ENCODE measurements at regions not wholly inside any gene's neighbourhood (a gene's known extent, or its start where the extent isn't known, plus 50 kb on each side); places are given as distances from the start of the nearest gene placed in this dataset.
"Not testable (repeated sequence)": the region's sequence is repeated elsewhere in the genome, so short reads cannot be mapped to it uniquely, and the experiment has no call there.

DNA sequence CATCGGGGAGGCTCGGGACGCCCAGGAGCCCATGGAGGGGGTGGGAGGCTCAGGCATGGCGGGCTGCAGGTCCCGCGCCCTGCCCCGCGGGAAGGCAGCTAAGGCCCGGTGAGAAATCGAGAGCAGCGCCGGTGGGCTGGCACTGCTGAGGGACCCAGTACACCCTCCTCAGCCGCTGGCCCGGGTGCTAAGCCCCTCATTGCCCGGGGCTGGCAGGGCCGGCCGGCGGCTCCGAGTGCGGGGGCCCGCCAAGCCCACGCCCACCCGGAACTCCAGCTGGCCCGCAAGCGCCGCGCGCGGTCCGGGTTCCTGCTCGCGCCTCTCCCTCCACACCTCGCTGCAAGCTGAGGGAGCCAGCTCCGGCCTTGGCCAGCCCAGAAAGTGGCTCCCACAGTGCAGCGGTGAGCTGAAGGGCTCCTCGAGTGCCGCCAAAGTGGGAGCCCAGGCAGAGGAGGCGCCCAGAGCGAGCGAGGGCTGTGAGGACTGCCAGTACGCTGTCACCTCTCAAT, 195.0 kb upstream of the PIK3R1 start:
- not testable (repeated sequence) for DNase-seq

GRCh38 chr5:68015381-68016302, 199.9 kb upstream of the PIK3R1 start:
- no peak for DNase-seq

DNA sequence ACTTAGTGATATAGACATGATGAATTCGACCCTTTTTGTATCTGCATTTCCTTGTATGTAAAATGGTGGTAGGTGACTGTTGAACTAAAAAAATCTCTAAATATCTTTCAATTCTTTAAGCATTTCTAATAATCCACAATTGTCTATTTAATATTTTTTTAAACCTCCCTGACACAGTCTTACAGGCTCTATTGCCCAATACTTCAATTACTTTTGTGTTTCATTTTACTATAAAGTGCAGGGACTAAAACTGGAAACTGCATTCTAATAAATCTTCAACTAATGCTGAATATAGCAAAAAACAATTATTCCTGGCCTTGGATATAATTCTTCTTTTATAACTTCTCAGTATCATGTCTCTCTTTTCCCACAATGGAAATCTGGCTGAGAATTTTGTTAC, 202.7 kb upstream of the PIK3R1 start:
- no peak for DNase-seq

DNA sequence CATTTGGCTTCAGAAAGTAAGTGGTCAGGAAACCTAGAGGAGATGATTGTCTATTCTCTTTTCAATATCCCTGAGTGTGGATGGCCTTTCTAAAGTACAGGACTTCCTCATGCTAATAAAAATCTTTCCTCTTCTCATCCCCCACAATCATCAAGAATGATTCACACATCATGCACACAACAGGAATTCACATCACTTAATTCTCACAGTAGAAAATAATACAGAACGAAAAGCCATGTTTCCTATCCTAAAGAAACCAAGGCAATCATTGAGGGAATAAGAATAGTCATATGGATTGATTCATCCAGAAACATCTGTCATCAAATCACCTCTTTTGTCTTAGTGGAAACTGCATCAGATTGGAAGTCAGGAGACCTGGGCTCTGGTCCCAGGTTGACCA, 203.1 kb upstream of the PIK3R1 start:
- no peak for DNase-seq

GRCh38 chr5:68011801-68012200, 203.8 kb upstream of the PIK3R1 start:
- no peak for DNase-seq

DNA sequence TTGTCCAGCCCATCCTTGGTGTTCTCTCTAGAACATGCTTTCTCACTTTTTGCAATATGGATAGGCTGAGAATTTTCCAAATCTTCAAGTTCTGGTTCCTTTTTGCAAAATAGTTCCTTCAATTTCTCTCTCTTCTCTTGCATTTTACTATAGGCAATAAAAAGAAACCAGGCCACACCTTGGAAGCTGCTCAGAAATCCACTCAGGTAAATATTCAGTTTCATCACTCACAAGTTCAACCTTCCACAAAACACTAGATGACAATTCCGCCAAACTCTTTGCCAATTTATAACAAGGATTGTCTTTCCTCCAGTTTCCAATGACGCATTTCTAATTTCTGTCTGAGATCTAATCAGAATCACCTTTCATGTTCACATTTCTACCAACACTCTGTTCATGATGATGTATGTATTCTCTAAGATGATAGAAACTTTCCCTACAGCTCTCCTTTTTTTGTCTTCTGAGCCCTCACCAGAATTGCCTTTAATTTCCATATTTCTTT, 204.2 kb upstream of the PIK3R1 start:
- DNase-seq: no peak

- DNase-seq: no peak
Observed at GRCh38 chr5:68010740-68011139, 204.8 kb upstream of the PIK3R1 start.

DNA sequence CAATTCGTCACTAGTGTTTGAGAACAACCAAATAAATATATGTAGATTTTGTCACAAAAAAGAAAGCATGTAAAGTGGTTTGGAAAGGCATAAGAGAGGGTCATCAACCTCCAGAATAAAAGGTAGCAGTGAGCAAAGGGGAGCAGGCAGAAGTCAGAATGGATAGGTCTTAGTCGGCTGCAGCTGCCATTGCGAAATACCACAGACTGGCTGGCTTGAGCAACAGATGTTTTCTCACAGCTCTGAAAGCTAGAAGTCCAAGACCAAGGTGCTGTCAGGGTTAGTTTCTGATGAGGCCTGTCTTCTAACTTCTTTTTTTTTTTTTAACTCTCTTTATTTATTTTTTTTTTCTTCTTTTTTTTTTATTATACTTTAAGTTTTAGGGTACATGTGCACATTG, 208.1 kb upstream of the PIK3R1 start:
- no peak for DNase-seq

- DNase-seq: no peak
Observed at GRCh38 chr5:68002836-68003235, 212.7 kb upstream of the PIK3R1 start.

GRCh38 chr5:68000805-68001204, 214.8 kb upstream of the PIK3R1 start:
- DNase-seq: no peak

GRCh38 chr5:67999391-67999790, 216.2 kb upstream of the PIK3R1 start:
- DNase-seq: no peak

- no peak for DNase-seq
Observed at GRCh38 chr5:67998709-67999261, 216.8 kb upstream of the PIK3R1 start.

DNA sequence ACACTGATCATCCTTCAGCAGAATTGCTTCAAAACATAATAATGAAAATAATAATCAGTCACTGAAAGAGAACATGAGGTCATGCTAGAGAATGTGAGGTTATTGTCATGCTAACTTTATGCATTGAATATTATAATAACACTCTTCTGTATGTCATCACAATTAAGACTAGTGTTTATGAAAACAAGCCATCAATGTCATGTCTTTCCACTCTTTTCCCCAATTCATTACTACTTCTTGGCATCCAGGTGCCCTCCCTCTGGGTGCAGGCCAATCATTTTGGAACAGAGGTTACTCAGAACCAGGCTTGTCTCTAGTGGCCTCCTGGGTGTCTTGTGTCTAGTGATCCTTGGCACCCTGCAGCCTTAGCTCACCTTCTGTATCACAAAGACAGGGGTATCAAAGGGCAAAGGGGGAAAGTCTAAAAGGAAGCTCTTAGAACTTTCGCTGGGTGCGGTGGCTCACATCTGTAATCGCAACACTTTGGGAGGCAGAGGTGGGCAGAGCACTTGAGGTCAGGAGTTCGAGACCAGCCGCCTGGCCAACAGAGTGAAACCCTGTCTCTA, 217.6 kb upstream of the PIK3R1 start:
- DNase-seq: no peak

GRCh38 chr5:67997148-67997547, 218.4 kb upstream of the PIK3R1 start:
- DNase-seq: no peak

GRCh38 chr5:67996596-67996995, 219.0 kb upstream of the PIK3R1 start:
- no peak for DNase-seq

GRCh38 chr5:67992923-67993322, 222.6 kb upstream of the PIK3R1 start:
- DNase-seq: no peak

- DNase-seq: no peak
Observed at GRCh38 chr5:67989456-67989855, 226.1 kb upstream of the PIK3R1 start.

- no peak for DNase-seq
Observed at GRCh38 chr5:67986761-67987160, 228.8 kb upstream of the PIK3R1 start.

DNA sequence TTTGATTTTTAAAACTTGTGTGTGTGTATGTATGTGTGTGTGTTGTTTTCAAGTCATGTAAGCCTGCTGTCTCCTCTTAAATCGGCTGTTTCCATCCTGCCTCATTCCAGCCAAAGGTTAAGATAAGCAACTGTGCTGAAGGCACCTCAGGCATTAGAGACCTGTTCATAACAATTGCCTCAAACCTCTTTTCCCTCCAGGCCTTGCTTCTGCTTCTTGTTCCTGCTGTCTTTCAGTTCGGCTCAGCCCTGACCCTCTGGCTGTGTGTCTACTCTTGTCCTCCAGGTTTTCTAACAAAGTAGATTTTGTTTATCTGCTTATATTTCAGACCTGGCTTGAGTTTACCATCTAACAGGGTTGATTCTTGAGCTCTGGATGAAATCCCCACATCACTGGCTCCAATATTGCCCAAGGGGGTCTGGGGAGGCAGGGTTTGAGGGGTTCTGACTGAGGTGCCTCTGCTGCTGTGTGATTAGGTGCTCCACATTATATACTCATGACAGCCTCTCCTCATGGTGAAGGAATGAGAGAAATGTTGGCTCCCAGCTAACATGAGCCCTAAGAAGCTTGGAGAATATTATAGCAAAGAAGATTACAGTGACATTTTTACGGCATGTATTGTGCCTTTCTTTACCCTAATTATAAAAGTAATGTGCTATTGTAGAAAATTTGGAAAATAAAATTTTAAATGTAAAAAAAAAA, 229.7 kb upstream of the PIK3R1 start:
- no peak for DNase-seq

DNA sequence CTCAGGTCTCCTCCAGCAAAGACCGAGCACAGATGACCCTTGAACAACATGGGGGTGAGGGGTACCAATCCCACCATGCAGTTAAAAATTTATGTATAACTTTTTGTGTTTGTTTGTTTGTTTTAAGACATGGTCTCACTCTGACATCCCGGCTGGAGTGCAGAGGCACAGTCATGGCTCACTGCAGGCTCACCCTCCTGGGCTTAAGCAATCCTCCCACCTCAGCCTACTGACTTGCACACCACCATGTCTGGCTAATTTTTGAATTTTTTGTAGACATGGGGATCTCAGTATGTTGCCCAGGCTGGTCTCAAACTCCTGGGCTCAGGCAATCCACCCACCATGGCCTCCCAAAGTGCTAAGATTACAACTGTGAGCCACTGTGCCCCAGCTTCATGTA, 231.0 kb upstream of the PIK3R1 start:
- no peak for DNase-seq

DNA sequence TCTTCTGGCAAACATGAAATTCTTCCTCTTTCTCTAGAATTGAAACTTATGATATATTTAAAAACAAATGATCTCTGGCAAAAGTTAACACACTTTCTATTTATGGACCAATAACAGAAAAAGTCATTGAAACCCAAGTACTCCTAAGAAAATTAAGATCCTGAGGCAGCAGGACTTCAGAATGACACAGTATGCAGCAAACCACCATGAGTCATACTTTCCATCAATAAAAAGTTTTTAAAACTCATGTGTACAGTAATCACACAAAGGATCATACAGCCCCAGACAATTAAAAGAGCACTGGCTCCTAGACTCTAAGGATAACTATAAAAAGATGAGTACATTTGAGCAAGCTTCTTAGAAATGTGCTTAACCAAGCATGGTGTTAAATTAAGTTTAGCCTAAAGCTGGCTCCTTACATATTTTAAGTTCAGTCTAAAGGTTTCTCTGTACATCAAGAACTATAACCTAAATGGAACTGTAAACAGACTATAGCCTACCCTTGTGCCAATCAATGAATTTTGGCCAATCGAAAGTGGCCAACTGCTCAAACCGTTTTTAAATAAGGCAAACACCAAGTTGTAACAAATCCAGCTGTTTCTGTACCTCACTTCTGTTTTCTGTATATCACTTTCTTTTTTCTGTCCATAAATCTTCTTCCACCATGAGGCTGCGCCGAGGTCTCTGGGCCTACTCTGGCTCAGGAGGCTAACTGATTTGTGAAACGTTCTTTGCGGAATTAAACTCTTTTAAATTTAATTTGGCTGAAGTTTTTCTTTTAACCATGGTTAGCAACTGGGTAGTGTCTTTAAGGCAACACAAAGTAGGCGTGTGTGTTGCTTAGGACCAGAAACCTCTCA, 232.1 kb upstream of the PIK3R1 start:
- no peak for DNase-seq

GRCh38 chr5:67982160-67982559, 233.4 kb upstream of the PIK3R1 start:
- DNase-seq: not testable (repeated sequence)

Measured in CD4-positive, alpha-beta T cell treated with Interleukin-17A for 4 hours (primary cell).